Brain pericyte (primary cell): ENCODE measurements at regions not wholly inside any gene's neighbourhood (a gene's known extent, or its start where the extent isn't known, plus 50 kb on each side); places are given as distances from the start of the nearest gene placed in this dataset.
"Not testable (repeated sequence)": the region's sequence is repeated elsewhere in the genome, so short reads cannot be mapped to it uniquely, and the experiment has no call there.

Experiments
- DNase-seq: peaks from one replicate; pipeline ENCODE4 v3.0.0-alpha.2; 2012; ENCODE audit warnings: low read depth, low spot score

GRCh38 chr1:188551176-188551575, 1722.4 kb downstream of the PLA2G4A start:
- no peak for DNase-seq

- no peak for DNase-seq
These were observed 1728.3 kb downstream of the PLA2G4A start for GRCh38 chr1:188557053-188557452.

GRCh38 chr1:188582911-188583532, 1754.3 kb downstream of the PLA2G4A start:
- no peak for DNase-seq

- no peak for DNase-seq
These were observed 1755.4 kb downstream of the PLA2G4A start for GRCh38 chr1:188584119-188584518.

GRCh38 chr1:188590641-188591040, 1761.9 kb downstream of the PLA2G4A start:
- no peak for DNase-seq

GRCh38 chr1:188594542-188595235, 1765.9 kb downstream of the PLA2G4A start:
- no peak for DNase-seq

- no peak for DNase-seq
These were observed 1770.6 kb downstream of the PLA2G4A start for GRCh38 chr1:188599313-188599712.

- no peak for DNase-seq
These were observed 1782.7 kb downstream of the PLA2G4A start for GRCh38 chr1:188611432-188611831.

- DNase-seq: no peak
These were observed 1786.6 kb downstream of the PLA2G4A start for GRCh38 chr1:188615321-188615720.

GRCh38 chr1:188620236-188620635, 1791.5 kb downstream of the PLA2G4A start:
- no peak for DNase-seq

- no peak for DNase-seq
These were observed 1812.9 kb downstream of the PLA2G4A start for GRCh38 chr1:188641566-188642211.

GRCh38 chr1:188642704-188643103, 1814.0 kb downstream of the PLA2G4A start:
- DNase-seq: no peak

GRCh38 chr1:188652678-188653077, 1823.9 kb downstream of the PLA2G4A start:
- no peak for DNase-seq

- DNase-seq: not testable (repeated sequence)
These were observed 1821.7 kb downstream of the BRINP3 start for GRCh38 chr1:188655966-188656365.

- DNase-seq: no peak
These were observed 1817.1 kb downstream of the BRINP3 start for GRCh38 chr1:188660572-188660971.

- DNase-seq: no peak
These were observed 1812.2 kb downstream of the BRINP3 start for GRCh38 chr1:188665477-188665876.

GRCh38 chr1:188668083-188668482, 1809.6 kb downstream of the BRINP3 start:
- no peak for DNase-seq

- no peak for DNase-seq
These were observed 1807.8 kb downstream of the BRINP3 start for GRCh38 chr1:188669728-188670382.

- no peak for DNase-seq
These were observed 1806.8 kb downstream of the BRINP3 start for GRCh38 chr1:188670837-188671236.

GRCh38 chr1:188672153-188672552, 1805.5 kb downstream of the BRINP3 start:
- DNase-seq: no peak

- peak; percentile 58 for DNase-seq
These were observed 1788.1 kb downstream of the BRINP3 start for GRCh38 chr1:188689542-188689941.

GRCh38 chr1:188700116-188700515, 1777.5 kb downstream of the BRINP3 start:
- no peak for DNase-seq
